ENCODE measurements at regions not wholly inside any gene's neighbourhood (a gene's known extent, or its start where the extent isn't known, plus 50 kb on each side); places are given as distances from the start of the nearest gene placed in this dataset.

- no peak for DNase-seq
Observed at GRCh38 chr2:120480903-120481445, 135.0 kb downstream of the INHBB start.

GRCh38 chr2:120481446-120482194 lies 135.7 kb downstream of the INHBB start:
- no peak for DNase-seq

DNA sequence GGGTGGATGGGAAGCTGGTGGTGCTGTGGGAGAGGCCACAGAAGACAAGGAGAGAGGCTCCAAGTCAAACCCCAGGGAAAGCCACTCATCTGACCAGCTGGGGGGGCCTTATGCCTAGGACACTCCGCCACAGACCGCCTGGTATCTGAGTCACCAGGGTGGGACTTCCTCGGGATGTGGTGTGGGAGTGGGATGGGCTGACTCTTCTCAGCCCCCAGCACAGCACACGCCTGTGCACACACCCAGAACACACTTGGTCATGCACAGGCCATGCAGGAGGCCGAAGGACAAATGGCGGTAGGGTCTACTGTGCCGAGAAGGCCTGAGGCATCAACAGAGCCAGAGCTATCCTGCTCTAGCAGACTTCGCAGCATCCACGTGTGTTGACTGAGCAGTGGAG lies 136.4 kb downstream of the INHBB start:
- DNase-seq = no peak

DNA sequence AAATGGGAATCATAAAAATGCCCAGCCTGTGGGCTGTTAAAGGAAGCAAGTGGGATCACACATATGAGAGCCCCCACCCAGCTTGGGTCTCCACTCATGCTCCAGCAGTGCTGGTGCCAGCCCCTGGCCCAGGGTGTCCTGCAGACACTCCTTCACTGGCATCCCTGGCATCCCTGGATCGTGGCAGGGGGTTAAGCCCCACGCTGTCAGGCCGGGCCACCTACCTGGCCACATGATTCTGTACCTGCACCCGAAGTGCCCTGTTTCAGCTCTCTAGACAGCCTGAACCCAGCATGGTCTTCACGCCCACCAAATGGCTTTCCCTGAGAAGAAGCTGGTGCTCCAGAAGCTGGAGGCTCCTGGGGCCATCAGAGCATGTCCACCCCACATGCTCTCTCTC lies 137.4 kb downstream of the INHBB start:
- no peak for DNase-seq

DNA sequence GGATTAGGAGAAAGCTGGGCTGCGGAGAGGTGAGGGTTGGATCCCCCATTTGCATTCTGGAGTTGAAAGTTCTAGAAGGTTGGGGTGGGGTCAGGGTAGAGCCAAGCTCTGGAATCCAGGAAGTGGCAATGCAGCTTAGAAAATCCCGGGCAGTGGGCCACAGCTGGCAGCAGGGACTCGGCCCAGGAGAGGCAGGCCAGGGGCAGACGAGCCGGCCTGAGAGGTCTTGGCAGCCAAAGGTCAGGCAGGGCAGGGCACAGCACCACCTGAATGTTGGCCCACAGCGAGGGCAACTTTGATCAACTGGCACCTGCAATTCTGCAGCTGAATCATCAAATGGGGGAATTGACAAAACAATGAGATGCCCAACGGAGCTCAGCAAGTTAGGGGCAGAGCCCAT lies 139.2 kb downstream of the INHBB start:
- no peak for DNase-seq

DNA sequence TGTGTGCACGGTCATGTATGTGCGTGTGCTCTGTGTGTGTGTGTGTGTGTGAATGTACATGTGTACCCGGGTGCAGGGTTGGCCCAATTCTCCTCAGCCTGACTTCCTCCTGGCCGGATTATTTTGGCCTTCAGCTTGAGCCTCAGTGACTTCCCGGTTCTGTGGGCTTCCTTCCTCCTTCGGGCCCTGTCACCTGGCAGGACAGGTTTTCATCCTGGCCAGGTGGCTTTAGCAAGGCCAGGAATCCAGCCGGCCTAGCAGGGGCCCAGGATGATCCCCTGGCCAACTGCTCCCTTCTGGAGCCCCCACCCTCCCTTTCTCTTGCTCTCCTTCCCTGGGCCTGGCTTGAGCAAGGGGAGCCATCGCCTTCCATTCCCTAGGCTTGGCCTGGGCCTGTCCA lies 140.5 kb downstream of the INHBB start:
- no peak for DNase-seq

DNA sequence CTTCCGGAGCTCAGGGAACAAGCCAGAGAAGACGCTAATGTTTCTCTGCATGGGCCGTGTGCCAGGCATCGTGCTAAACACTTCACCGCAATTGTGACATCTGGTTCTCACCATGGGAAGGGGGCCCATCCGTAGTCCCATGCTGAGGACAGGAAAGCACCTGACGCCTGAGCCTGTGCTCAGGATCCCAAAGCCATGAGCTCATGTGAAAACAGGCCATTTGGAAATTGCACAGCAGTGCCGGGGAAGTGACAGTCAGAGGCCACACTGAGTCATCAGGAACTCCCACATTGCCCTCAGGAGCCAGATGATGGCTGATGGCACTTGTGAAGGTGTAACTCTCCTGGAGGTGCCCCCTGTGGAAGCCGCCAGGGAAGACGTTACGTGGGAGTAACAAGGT lies 141.0 kb downstream of the INHBB start:
- peak; percentile 85 for DNase-seq

DNA sequence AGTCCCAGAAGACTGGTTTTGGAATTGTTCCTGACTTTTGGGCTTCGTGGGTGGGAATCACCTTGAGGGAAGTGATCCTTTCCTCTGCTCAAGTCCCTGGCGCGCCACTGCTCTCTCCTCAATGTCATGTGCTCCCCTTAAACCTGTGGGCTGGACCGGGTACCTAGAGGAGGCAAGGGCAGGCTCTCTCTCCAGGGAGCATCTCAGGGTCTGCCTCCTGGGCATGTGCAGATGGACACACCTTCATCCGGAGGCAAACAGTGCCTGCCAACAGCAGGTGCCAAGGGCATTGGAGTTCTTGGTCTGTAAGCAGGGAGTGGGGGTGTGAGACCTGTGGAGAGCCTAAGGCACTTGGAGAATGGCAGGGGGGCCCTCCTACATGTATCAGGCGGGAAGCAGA lies 142.6 kb downstream of the INHBB start:
- DNase-seq = no peak

- DNase-seq = no peak
Observed at GRCh38 chr2:120489023-120489422, 143.1 kb downstream of the INHBB start.

- no peak for DNase-seq
Observed at GRCh38 chr2:120490091-120490798, 144.3 kb downstream of the INHBB start.

DNA sequence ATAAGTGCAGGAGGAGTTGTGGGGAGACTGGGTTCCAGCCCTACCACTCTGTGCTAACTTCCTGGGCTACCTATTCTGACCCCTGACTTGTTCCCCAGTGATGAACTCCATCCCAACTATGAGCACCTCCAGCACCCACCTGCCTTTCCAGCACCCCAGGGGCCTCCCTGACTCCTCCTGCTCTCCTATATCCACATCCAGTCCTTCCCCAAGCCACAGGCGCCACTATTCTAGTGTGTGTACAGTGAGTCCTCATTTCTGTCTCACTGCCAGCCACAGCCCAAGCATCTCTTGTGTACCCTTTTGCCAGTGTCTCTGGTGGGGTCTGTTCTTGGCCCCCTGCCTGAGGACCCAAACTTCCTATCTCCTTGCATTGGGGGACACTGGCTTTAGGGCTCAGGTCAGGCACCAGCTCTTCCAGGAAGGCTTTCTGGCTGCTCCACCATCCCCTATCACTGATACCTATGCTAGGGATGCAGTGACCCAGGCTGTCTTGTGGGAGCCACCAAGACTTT lies 145.2 kb downstream of the INHBB start:
- no peak for DNase-seq

GRCh38 chr2:120493231-120493630 lies 147.3 kb downstream of the INHBB start:
- DNase-seq = no peak

GRCh38 chr2:120494446-120494845 lies 148.5 kb downstream of the INHBB start:
- no peak for DNase-seq

GRCh38 chr2:120495586-120495985 lies 149.7 kb downstream of the INHBB start:
- DNase-seq = no peak

DNA sequence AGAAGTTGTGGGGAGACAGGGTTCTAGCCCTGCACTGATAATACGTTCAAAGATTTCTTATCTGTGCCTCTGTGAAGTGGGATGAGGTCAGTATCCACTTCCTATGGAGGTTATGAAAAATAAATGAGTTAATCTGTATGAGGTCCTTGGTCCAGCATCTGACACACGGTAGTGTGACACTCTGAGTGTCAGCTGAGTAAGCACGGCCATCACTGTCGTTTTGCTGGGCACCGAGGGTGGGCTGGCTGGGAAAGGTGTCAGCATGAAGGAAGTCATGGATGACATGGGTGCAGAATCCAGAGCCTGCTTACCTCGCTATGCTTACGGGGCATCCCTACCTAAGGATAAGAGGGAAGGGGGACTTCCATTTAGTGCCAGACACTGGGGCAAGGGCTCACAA lies 150.3 kb downstream of the INHBB start:
- no peak for DNase-seq

GRCh38 chr2:120496759-120497158 lies 150.8 kb downstream of the INHBB start:
- no peak for DNase-seq

GRCh38 chr2:120497261-120497977 lies 151.5 kb downstream of the INHBB start:
- DNase-seq = no peak

DNA sequence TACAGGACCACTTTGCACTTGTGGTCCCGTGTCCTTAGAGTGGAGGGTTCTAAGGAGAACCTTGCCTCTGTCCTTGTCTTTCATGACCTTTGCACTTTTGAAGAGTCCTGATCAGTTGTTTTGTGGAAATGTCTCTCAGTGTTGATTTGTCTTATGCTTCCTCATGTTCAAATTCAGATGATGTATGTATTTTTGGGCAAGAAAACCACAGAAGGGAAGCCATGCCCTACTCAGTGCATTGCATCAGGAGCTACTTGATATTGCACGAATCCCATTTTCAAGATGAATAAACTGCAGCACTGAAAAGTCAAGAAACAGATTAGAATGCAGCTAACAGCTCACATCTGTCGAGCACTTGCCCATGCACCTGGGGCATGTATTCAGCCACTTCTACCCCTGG lies 152.2 kb downstream of the INHBB start:
- no peak for DNase-seq

DNA sequence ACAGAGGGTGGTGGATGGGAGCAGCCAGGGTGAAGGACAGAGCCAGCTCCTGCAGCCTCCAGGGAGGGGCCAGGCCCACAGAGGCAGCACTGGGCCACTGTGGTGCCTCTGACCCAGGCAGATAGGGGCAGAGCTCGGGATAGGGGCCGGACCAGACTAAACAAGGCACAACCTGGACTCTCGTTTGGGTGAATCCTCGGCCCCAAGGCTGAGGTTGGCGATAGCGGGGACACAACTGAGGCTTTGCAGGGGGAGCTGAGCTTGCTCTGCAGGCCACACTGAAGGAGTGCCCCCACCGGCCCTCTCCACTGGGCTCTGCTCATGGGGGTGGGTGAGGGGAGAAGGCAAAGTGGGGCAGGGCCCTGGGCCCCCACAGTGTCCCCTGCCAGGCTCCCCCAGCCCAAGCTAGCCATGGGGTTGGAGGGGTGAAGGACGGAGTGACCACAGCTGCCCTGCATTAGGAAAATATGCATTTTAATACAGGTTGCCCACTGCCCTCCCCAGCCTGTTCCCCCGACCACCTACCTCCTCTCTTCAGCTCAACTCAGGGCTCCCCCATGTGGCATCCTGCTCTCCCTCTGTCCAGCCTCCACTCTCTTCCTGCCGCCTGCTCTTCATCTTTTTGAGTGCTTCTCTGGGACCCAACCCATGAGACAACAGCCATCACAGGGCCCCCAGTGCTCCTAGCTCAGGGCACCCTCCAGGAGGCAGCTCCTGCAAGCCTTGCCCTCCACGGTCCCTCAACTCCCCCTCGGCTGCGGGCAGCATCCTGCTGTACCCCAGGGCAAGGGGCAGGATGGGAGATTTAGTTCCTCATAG lies 152.8 kb downstream of the INHBB start:
- no peak for DNase-seq

- no peak for DNase-seq
Observed at GRCh38 chr2:120499784-120500495, 154.0 kb downstream of the INHBB start.

DNA sequence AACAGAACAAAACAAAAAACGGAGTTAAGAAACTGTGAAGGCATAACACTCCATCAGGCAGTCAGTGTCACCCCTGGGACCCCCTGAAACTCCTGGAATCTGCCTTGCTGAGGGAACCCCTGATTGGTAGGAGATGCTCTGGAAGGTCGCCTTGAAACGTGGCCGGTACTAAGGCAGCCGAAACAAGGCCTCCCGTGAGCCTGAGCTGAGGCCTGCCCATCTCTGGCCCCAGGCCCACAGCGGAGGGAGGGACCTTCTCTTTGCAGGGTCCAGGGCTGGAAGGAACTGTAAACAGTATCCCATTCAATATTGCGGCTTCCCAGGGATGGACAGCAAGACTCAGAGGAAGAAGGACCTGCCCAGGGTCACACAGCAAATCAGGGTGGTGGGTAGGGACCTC lies 155.7 kb downstream of the INHBB start:
- DNase-seq = no peak

- DNase-seq = no peak
Observed at GRCh38 chr2:120502357-120502756, 156.4 kb downstream of the INHBB start.
